OCI-LY3 (cell line): ENCODE measurements at regions not wholly inside any gene's neighbourhood (a gene's known extent, or its start where the extent isn't known, plus 50 kb on each side); places are given as distances from the start of the nearest gene placed in this dataset.

Experiments used
- EZH2phosphoT487 ChIP-seq: fragments of 200-600 bp; shearing (Covaris generic); IDR thresholded peaks from 2 replicates; pipeline ENCODE4 v1.6.1; 2018; ENCODE audit warnings: antibody characterized with exemption, mixed run types, low read depth
- TF ChIP-seq, protein P1 (sequence below): fragments of 200-600, 300-600 bp; sonication (generic); IDR thresholded peaks from 2 replicates; pipeline ENCODE4 v1.5.1; 2014; ENCODE audit warnings: antibody characterized with exemption, low read length, low read depth

DNA sequence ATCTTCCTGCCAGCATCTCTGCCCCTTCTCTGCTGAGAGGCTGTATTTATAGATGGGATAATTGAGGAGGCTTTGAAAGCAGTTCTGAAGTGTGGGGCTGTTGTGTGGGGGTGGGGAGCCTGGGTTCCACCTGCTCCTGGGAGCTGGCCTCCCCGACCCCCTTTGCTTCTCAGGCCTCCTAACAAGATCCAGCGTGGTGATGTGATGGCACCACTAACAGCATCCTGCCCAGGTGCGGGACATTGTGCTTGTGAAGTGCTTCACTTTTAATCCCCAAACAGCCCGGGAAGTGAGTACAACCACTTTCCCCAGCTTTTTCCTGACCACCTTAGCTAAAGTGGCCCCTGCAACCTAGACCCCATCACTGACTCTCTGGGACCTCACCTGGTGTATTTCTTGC, 95.1 kb upstream of the NRXN3 start:
- TF ChIP-seq, protein P1, sequence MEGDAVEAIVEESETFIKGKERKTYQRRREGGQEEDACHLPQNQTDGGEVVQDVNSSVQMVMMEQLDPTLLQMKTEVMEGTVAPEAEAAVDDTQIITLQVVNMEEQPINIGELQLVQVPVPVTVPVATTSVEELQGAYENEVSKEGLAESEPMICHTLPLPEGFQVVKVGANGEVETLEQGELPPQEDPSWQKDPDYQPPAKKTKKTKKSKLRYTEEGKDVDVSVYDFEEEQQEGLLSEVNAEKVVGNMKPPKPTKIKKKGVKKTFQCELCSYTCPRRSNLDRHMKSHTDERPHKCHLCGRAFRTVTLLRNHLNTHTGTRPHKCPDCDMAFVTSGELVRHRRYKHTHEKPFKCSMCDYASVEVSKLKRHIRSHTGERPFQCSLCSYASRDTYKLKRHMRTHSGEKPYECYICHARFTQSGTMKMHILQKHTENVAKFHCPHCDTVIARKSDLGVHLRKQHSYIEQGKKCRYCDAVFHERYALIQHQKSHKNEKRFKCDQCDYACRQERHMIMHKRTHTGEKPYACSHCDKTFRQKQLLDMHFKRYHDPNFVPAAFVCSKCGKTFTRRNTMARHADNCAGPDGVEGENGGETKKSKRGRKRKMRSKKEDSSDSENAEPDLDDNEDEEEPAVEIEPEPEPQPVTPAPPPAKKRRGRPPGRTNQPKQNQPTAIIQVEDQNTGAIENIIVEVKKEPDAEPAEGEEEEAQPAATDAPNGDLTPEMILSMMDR: no peak
- no peak for TF ChIP-seq EZH2phosphoT487
